ENCODE measurements at regions not wholly inside any gene's neighbourhood (a gene's known extent, or its start where the extent isn't known, plus 50 kb on each side); places are given as distances from the start of the nearest gene placed in this dataset.

DNA sequence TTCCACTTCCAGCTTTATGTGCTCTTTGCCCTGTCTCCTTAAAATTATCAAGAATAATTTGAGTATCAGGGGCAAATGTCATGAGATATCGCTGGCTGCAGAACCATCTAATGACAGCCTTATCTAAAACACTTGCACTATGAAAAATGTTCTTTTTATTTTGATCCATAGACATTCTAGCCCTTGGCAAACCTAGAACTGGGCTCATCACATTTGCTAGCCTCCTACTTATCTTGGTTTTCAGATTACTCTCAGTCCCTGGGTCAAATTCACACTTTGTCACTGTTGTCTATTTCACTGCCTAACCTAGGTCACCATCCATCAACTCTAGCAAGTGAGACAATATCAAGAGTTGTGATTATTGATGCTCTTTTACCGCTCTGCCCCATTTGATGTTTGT, 59.9 kb upstream of the IPO9 start:
- TF ChIP-seq CTCF (conservative IDR thresholded peaks at IDR 0.05) (no peak), ZFX (IDR thresholded peaks at IDR 0.05) (no peak)

Measured in C4-2B (cell line).